CD4-positive, CD25-positive, alpha-beta regulatory T cell (primary cell): ENCODE measurements at regions not wholly inside any gene's neighbourhood (a gene's known extent, or its start where the extent isn't known, plus 50 kb on each side); places are given as distances from the start of the nearest gene placed in this dataset.
A peak's percentile ranks its signal among the peaks of the same experiment; 100 is the strongest.

ENCODE experiments used
- ATAC-seq, 2 donors: fragments of 150-1000 bp; cut with Tn5 transposase; one replicate each; pipeline ENCODE4 v1.10.0; 2021; ENCODE audit warnings: low read depth in 2 of 2, moderate number of reproducible peaks in 2 of 2, moderate library complexity in 1 of 2
- DNase-seq, 3 donors: peaks; one replicate each; pipeline versions ENCODE4 v3.0.0 to v3.0.0-alpha.2; 2012 to 2022; ENCODE audit warnings: mixed read lengths in 1 of 3
- H3K27ac ChIP-seq: one replicate; pipeline ENCODE4 v1.7.0; 2013; ENCODE audit warnings: mild to moderate bottlenecking, low read length; ENCODE audit not compliant: insufficient read depth, poor library complexity, severe bottlenecking
- H3K27me3 ChIP-seq: one replicate; pipeline ENCODE4 v1.7.0; 2013; ENCODE audit warnings: low read length; ENCODE audit not compliant: control insufficient read depth, insufficient read depth
- H3K36me3 ChIP-seq: one replicate; pipeline ENCODE4 v1.7.0; 2013; ENCODE audit warnings: mild to moderate bottlenecking, low read length, moderate library complexity; ENCODE audit not compliant: control insufficient read depth, insufficient read depth
- H3K4me1 ChIP-seq: 2 replicates; pipeline ENCODE4 v1.7.0; 2013; ENCODE audit warnings: mild to moderate bottlenecking, low read length; ENCODE audit not compliant: insufficient read depth, control insufficient read depth, poor library complexity, severe bottlenecking
- H3K4me3 ChIP-seq: one replicate; pipeline ENCODE4 v1.7.0; 2013; ENCODE audit warnings: low read depth, mild to moderate bottlenecking, low read length, moderate library complexity
- H3K9me3 ChIP-seq, 2 experiments: 1 replicate in 1 of 2; 2 replicates in 1 of 2; pipeline ENCODE4 v1.7.0; 2013; ENCODE audit warnings: low read length in 2 of 2, mild to moderate bottlenecking in 1 of 2, moderate library complexity in 1 of 2; ENCODE audit not compliant: control insufficient read depth in 2 of 2
- H3K27ac Mint-ChIP-seq, 3 donors: one replicate each; pipeline ENCODE4 v1.8.0; 2020 to 2022; ENCODE audit warnings: mild to moderate bottlenecking in 3 of 3, mixed read lengths in 3 of 3, moderate library complexity in 2 of 3
- H3K27me3 Mint-ChIP-seq: one replicate; pipeline ENCODE4 v1.8.0; 2022; ENCODE audit warnings: mild to moderate bottlenecking, mixed read lengths
- H3K36me3 Mint-ChIP-seq: one replicate; pipeline ENCODE4 v1.8.0; 2020; ENCODE audit warnings: mixed read lengths
- H3K4me1 Mint-ChIP-seq, 4 donors: one replicate each; pipeline ENCODE4 v1.8.0; 2020 to 2022; ENCODE audit warnings: mixed read lengths in 4 of 4, mild to moderate bottlenecking in 1 of 4
- H3K4me3 Mint-ChIP-seq, 4 donors: one replicate each; pipeline ENCODE4 v1.8.0; 2020 to 2022; ENCODE audit warnings: mild to moderate bottlenecking in 4 of 4, mixed read lengths in 4 of 4, moderate library complexity in 3 of 4
- H3K9me3 Mint-ChIP-seq, 7 donors: one replicate each; pipeline ENCODE4 v1.8.0; 2020 to 2022; ENCODE audit warnings: mixed read lengths in 7 of 7, mild to moderate bottlenecking in 3 of 7, moderate library complexity in 2 of 7

- Histone ChIP-seq H3K4me1 (no peaks in the 10 kb centered on the region), H3K36me3 (no peaks in the 10 kb centered on the region), H3K27ac (no peak overlapping the region), H3K4me3 (no peak overlapping the region), H3K27me3 (peaks cover 13% of the 10 kb centered on the region), H3K9me3 (no peaks in the 10 kb centered on the region)
- no peak for ATAC-seq
- H3K27me3 Mint-ChIP-seq, result peaks cover 15% of the 10 kb centered on the region
- H3K27ac Mint-ChIP-seq, result no peak overlapping the region
- no peaks in the 10 kb centered on the region for H3K36me3 Mint-ChIP-seq
- peaks cover 0 to 5% (median 3%) of the 10 kb centered on the region in 7 donors for H3K9me3 Mint-ChIP-seq
- peaks cover 0 to 6% (median 4%) of the 10 kb centered on the region in 4 donors for H3K4me1 Mint-ChIP-seq
- no peak for DNase-seq
- peak overlapping the region in 3 of 4 donors; percentile 38 to 66 (median 45) for H3K4me3 Mint-ChIP-seq
These were observed 418.9 kb upstream of the NAALADL2 start for GRCh38 chr3:174440253-174440701.

- H3K9me3 ChIP-seq, result no peaks in the 10 kb centered on the region
- H3K4me3 ChIP-seq, result no peak overlapping the region
- Mint-ChIP-seq H3K4me3 (peak overlapping the region in 3 of 4 donors; percentile 38 to 74 (median 56)), H3K36me3 (no peaks in the 10 kb centered on the region), H3K27ac (no peak overlapping the region), H3K4me1 (peaks cover 0 to 6% (median 4%) of the 10 kb centered on the region in 4 donors), H3K9me3 (peaks cover 0 to 5% (median 3%) of the 10 kb centered on the region in 7 donors), H3K27me3 (peaks cover 20% of the 10 kb centered on the region)
- no peaks in the 10 kb centered on the region for H3K36me3 ChIP-seq
- peaks cover 13% of the 10 kb centered on the region for H3K27me3 ChIP-seq
- H3K27ac ChIP-seq, result no peak overlapping the region
- peak in 2 of 3 donors; percentile 24 to 40 for DNase-seq
- ATAC-seq, result peak; percentile 31 to 41
- no peaks in the 10 kb centered on the region for H3K4me1 ChIP-seq
These were observed 418.2 kb upstream of the NAALADL2 start for GRCh38 chr3:174440741-174441587.

GRCh38 chr3:174441588-174442301 lies 417.4 kb upstream of the NAALADL2 start:
- H3K27ac Mint-ChIP-seq, result no peak overlapping the region
- H3K27me3 Mint-ChIP-seq, result peaks cover 20% of the 10 kb centered on the region
- DNase-seq (no peak), ATAC-seq (no peak)
- H3K36me3 ChIP-seq, result no peaks in the 10 kb centered on the region
- H3K9me3 ChIP-seq, result no peaks in the 10 kb centered on the region
- H3K27ac ChIP-seq, result no peak overlapping the region
- H3K4me3 Mint-ChIP-seq, result peak overlapping the region in 2 of 4 donors; percentile 56 to 74
- peaks cover 13% of the 10 kb centered on the region for H3K27me3 ChIP-seq
- peaks cover 0 to 4% (median 2%) of the 10 kb centered on the region in 7 donors for H3K9me3 Mint-ChIP-seq
- H3K4me3 ChIP-seq, result no peak overlapping the region
- no peaks in the 10 kb centered on the region for H3K36me3 Mint-ChIP-seq
- H3K4me1 Mint-ChIP-seq, result peaks cover 0 to 6% (median 4%) of the 10 kb centered on the region in 4 donors
- H3K4me1 ChIP-seq, result no peaks in the 10 kb centered on the region

GRCh38 chr3:174442302-174442682 lies 416.8 kb upstream of the NAALADL2 start:
- DNase-seq, result no peak
- H3K4me3 Mint-ChIP-seq, result no peak overlapping the region
- no peaks in the 10 kb centered on the region for H3K4me1 ChIP-seq
- no peak overlapping the region for H3K27ac ChIP-seq
- no peak overlapping the region for H3K27ac Mint-ChIP-seq
- H3K4me3 ChIP-seq, result no peak overlapping the region
- peaks cover 0 to 6% (median 4%) of the 10 kb centered on the region in 4 donors for H3K4me1 Mint-ChIP-seq
- no peaks in the 10 kb centered on the region for H3K36me3 ChIP-seq
- H3K27me3 ChIP-seq, result peaks cover 13% of the 10 kb centered on the region
- no peaks in the 10 kb centered on the region for H3K9me3 ChIP-seq
- H3K36me3 Mint-ChIP-seq, result no peaks in the 10 kb centered on the region
- peaks cover 20% of the 10 kb centered on the region for H3K27me3 Mint-ChIP-seq
- ATAC-seq, result no peak
- peaks cover 0 to 3% (median 2%) of the 10 kb centered on the region in 7 donors for H3K9me3 Mint-ChIP-seq

- peaks cover 17% of the 10 kb centered on the region for H3K27me3 Mint-ChIP-seq
- no peak overlapping the region for H3K4me3 ChIP-seq
- H3K36me3 ChIP-seq, result no peaks in the 10 kb centered on the region
- no peak overlapping the region for H3K4me3 Mint-ChIP-seq
- peaks cover 0 to 13% (median 1%) of the 10 kb centered on the region in 7 donors for H3K9me3 Mint-ChIP-seq
- no peak for DNase-seq
- no peaks in the 10 kb centered on the region for H3K9me3 ChIP-seq
- no peaks in the 10 kb centered on the region for H3K36me3 Mint-ChIP-seq
- no peak overlapping the region for H3K27ac Mint-ChIP-seq
- no peaks in the 10 kb centered on the region for H3K4me1 ChIP-seq
- H3K27me3 ChIP-seq, result peaks cover 13% of the 10 kb centered on the region
- H3K4me1 Mint-ChIP-seq, result peaks cover 0 to 6% (median 4%) of the 10 kb centered on the region in 4 donors
- ATAC-seq, result no peak
- no peak overlapping the region for H3K27ac ChIP-seq
These were observed 414.7 kb upstream of the NAALADL2 start for GRCh38 chr3:174444391-174444790.

DNA sequence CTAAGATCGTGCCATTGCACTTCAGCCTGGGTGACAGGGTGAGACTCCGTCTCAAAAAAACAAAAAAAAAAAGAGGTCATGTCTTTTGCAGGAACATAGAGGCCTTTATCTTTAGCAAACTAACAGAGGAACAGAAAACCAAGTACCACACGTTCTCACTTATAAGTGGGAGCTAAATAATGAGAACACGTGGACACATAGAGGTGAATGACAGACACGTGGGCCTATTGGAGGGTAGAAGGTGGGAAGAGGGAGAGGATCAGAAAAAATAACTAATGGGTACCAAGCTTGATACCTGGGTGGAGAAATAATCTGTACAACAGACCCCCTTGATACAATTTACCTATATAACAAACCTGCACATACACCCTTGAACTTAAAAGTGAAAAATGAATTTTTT lies 401.4 kb upstream of the NAALADL2 start:
- no peaks in the 10 kb centered on the region for H3K36me3 ChIP-seq
- Mint-ChIP-seq H3K27me3 (no peaks in the 10 kb centered on the region), H3K36me3 (no peaks in the 10 kb centered on the region), H3K27ac (no peak overlapping the region), H3K9me3 (peaks cover 2 to 22% (median 6%) of the 10 kb centered on the region in 7 donors), H3K4me1 (no peaks in the 10 kb centered on the region), H3K4me3 (no peak overlapping the region)
- no peak overlapping the region for H3K27ac ChIP-seq
- no peaks in the 10 kb centered on the region for H3K4me1 ChIP-seq
- no peak overlapping the region for H3K4me3 ChIP-seq
- peaks cover 0 to 1% of the 10 kb centered on the region in 2 experiments for H3K9me3 ChIP-seq
- H3K27me3 ChIP-seq, result no peaks in the 10 kb centered on the region
- no peak for ATAC-seq
- DNase-seq, result no peak

DNA sequence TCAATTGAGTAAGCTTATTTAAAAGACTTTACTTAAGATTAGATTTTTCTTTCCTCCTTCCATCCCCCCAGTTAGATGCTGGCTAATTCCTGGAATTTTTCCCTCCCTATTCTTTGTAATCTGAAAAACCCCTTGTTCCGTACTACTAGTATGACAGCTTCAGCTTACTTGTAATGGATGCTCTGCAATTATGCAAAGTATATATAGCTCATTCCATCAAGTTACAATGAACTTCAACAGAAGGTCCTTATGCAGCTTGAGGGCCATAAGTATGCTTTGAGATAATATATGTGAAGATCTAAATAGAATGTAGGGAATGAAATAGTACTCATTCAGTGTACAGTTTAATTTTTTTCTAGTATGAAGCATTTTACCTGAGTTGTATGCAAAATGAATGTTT lies 398.3 kb upstream of the NAALADL2 start:
- Mint-ChIP-seq H3K4me1 (no peaks in the 10 kb centered on the region), H3K27me3 (no peaks in the 10 kb centered on the region), H3K9me3 (peaks cover 0 to 9% (median 0%) of the 10 kb centered on the region in 7 donors), H3K27ac (no peak overlapping the region), H3K36me3 (no peaks in the 10 kb centered on the region), H3K4me3 (no peak overlapping the region)
- no peak overlapping the region for H3K4me3 ChIP-seq
- no peak overlapping the region for H3K27ac ChIP-seq
- no peaks in the 10 kb centered on the region for H3K4me1 ChIP-seq
- H3K27me3 ChIP-seq, result no peaks in the 10 kb centered on the region
- no peak for ATAC-seq
- no peaks in the 10 kb centered on the region for H3K9me3 ChIP-seq
- no peak for DNase-seq
- no peaks in the 10 kb centered on the region for H3K36me3 ChIP-seq
